Hindlimb muscle (tissue), 1 donor: ENCODE measurements at regions not wholly inside any gene's neighbourhood (a gene's known extent, or its start where the extent isn't known, plus 50 kb on each side); places are given as distances from the start of the nearest gene placed in this dataset.
A peak's percentile ranks its signal among the peaks of the same experiment; 100 is the strongest.
"Not testable (repeated sequence)": the region's sequence is repeated elsewhere in the genome, so short reads cannot be mapped to it uniquely, and the experiment has no call there.

Source experiments
- DNase-seq: peaks from one replicate; pipeline ENCODE4 v3.0.0-alpha.2; 2013

- DNase-seq = no peak
Observed at GRCh38 chrX:66902081-66902480, 263.2 kb upstream of the EDA2R start.

GRCh38 chrX:66900886-66901285 is 262.0 kb upstream of the EDA2R start:
- DNase-seq = no peak

- no peak for DNase-seq
Observed at GRCh38 chrX:66892004-66892403, 253.1 kb upstream of the EDA2R start.

DNA sequence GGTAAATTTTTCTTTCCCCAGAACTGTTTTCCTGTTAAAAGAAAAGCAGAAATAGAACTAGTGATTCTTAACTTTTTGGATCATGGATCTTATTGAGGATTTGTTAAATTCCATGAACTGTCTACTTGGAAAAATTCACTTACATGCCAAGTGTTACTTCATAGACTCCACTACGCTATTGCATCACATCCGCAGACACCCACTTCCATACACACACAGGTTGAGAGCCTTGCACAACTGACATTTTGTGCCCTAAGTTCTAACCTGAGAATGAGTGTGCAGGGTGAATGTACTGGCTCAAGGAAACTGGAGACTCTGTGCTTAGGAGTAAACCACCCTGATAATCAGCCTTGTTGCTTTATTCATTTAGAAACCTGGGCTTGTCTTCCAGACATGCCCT is 250.5 kb upstream of the EDA2R start:
- DNase-seq = no peak

DNA sequence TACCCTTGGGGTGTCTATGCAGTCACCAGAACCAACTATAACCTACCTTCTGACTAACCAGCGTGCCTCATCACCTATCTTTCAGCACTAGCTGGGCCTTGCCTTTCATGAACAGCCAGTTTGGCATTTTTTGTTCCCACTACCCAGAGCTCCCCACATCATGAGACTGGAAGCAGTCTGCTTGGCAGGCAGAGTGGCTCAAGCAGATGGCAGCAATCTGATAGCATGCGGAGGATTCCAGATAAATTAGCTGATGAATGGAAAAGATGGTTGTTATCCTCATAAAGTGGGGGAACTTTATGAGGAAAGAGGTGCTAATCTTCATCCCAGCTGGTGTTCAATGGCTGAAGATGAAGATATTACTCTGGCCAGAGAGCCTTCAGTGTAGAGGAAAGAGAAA is 243.2 kb upstream of the EDA2R start:
- DNase-seq = no peak

- DNase-seq = no peak
Observed at GRCh38 chrX:66876776-66877175, 237.9 kb upstream of the EDA2R start.

- DNase-seq = no peak
Observed at GRCh38 chrX:66872771-66873170, 233.9 kb upstream of the EDA2R start.

GRCh38 chrX:66863721-66864120 is 224.8 kb upstream of the EDA2R start:
- no peak for DNase-seq

GRCh38 chrX:66833426-66833825 is 194.5 kb upstream of the EDA2R start:
- DNase-seq = no peak

GRCh38 chrX:66815227-66815626 is 176.3 kb upstream of the EDA2R start:
- DNase-seq = no peak

DNA sequence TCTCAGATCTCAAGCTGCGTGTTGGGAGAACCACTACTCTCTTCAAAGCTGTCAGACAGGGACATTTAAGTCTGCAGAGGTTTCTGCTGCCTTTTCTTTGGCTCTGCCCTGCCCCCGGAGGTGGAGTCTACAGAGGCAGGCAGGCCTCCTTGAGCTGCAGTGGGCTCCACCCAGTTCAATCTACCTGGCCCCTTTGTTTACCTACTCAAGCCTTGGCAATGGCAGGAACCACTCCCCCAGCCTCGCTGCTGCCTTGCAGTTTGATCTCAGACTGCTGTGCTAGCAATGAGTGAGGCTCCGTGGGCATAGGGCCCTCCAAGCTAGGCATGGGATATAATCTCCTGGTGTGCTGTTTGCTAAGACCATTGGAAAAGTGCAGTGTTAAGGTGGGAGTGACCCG is 155.6 kb upstream of the EDA2R start:
- DNase-seq = not testable (repeated sequence)

DNA sequence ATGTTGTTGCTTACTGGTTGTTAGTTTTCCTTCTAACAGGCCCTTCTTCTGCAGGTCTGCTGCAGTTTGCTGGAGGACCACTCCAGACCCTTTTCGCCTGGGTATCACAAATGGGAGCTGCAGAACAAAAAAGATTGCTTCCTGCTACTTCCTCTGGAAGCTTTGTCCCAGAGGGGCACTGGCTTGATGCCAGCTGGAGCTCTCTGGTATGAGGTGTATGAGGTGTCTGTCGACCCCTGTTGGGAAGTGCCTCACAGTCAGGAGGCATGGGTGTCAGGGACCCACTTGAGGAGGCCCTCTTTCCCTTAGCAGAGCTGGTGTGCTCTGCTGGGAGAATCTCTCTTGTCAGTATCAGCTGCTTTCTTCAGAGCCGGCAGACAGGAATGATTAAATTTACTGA is 127.4 kb upstream of the EDA2R start:
- DNase-seq = no peak

- no peak for DNase-seq
Observed at GRCh38 chrX:66760651-66761050, 121.8 kb upstream of the EDA2R start.

DNA sequence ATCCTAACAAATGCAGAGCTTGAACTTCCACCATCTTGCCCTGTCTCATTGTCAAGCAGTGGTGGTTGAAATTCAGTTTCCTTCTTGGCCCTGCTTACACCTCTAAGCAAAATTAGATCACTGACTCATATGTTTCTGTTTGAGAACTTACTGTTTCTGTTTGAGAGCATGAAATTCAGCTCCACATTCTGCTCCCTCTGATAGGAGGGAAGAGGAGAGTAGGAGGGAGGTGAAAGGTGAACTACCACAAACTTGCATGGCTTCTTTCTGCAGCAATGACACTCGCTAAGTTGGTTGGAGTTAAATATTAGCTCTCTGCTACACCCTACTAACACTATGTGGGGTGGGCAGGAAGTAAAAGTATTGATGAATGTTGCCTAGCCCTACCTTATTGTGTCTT is 117.8 kb upstream of the EDA2R start:
- no peak for DNase-seq

- no peak for DNase-seq
Observed at GRCh38 chrX:66751136-66751782, 112.4 kb upstream of the EDA2R start.

DNA sequence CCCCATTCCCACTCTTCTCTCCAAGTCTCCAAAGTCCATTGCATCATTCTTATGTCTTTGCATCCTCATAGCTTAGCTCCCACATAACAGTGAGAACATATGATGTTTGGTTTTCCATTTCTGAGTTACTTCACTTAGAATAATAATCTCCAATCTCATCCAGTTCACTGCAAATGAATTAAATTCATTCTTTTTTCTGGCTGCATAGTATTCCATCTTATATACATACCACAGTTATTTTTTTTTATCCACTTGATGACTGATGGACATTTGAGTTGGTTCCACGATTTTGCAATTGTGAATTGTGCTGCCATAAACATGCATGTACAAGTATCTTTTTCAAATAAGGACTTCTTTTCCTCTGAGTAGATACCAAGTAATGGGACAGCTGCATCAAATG is 105.6 kb upstream of the EDA2R start:
- not testable (repeated sequence) for DNase-seq

DNA sequence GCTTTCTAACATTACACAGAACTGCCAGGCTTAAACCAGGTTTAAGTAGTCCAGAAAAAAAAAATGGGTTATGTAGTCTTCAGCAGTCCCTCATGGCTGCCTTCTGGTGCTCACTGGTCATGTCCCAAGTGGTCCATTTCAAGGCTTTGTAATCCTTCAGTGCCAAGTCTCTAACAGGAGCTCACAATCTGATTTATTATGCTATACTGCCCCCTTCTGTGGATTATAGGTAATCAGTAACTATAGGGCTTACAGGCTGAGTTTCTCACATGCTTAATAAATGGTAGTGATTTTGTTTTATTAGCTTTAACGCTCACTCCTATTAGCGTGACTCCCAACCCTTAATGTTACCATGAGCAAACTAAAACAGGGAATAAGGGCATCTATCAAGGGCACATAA is 92.5 kb upstream of the EDA2R start:
- peak; percentile 0 for DNase-seq

DNA sequence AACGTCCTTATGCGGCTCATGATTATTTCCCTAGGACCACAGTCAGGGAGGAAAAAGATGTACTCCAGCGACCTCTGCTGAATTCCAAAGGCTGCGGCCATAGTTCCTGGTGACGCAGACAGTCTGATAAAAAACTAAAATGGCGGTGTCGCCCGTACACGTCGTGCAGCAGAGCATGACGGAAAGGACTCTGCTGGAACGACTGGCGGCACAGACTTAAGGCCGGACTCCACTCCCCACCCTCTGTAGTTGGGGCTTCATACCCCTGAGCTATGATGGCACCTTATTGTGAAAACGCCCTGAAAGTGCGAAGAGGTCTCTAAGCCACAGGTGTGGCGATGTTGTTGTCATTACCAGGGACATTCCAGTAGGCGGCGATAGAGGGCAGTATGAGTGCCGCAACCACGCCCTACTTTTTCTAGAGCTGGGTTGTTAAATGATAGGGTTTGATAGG is 90.0 kb upstream of the EDA2R start:
- peak; percentile 25 for DNase-seq

GRCh38 chrX:66717926-66718325 is 79.0 kb upstream of the EDA2R start:
- no peak for DNase-seq

DNA sequence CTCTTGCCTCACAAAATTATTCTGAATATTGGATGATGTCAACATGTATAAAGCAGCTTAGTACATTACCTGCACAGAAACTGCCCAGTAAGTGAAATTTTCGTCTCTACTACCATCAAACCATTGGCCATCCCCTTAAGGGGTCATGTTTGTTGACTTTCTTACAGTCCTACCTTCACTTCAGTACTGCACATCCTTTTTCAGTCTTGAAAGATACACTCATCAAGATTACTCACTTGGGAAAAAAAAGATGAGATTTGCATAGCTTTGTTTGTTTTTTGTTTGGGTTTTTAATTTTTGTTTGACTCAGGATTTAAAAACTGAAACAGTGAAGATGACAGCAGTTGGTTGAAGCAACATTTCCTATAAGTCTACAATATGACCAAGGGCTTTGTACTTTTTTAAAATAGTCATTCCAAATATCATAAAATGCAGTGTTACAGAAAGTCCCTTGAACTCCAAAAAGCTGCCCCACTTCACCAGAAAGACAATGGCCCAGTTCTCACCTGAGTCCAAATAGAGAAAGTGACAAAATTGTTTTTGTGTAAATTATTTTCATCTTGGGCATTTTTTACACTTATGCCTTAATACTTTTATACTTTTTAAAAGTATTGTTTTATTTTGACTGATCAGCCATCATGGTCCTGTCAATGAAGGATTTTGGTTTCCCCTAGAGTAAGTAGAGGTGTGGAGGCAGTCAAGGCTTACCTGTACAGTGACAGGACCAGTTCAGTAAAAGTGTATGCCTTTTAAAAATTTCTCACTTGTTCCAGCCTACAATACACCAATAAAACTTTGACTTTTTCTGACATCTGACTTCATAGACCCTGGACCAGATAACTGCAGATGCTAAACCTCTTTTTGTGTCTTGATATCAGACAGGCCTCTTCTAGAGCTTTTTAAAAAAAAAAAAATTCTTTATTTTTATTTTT is 59.7 kb upstream of the EDA2R start:
- no peak for DNase-seq

DNA sequence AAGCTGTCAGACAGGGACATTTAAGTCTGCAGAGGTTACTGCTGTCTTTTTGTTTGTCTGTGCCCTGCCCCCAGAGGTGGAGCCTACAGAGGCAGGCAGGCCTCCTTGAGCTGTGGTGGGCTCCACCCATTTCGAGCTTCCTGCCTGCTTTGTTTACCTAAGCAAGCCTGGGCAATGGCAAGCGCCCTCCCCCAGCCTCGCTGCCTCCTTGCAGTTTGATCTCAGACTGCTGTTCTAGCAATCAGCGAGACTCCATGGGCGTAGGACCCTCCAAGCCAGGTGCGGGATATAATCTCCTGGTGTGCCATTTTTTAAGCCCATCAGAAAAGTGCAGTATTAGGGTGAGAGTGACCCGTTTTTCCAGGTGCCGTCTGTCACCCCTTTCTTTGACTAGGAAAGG is 53.6 kb upstream of the EDA2R start:
- not testable (repeated sequence) for DNase-seq
